Colonic mucosa (tissue), 4 donors: ENCODE measurements at regions not wholly inside any gene's neighbourhood (a gene's known extent, or its start where the extent isn't known, plus 50 kb on each side); places are given as distances from the start of the nearest gene placed in this dataset.

Experiments
- DNase-seq: peaks from one replicate; pipeline ENCODE4 v3.0.0-alpha.2; 2020
- H3K27ac ChIP-seq: fragments of 200-600 bp; one replicate; pipeline ENCODE4 v1.8.0; 2021
- H3K27me3 ChIP-seq: fragments of 200-600 bp; one replicate; pipeline ENCODE4 v1.8.0; 2021
- H3K36me3 ChIP-seq: fragments of 200-600 bp; one replicate; pipeline ENCODE4 v1.8.0; 2021
- H3K4me1 ChIP-seq: fragments of 200-600 bp; one replicate; pipeline ENCODE4 v1.8.0; 2021; ENCODE audit warnings: mild to moderate bottlenecking
- H3K4me3 ChIP-seq: fragments of 200-600 bp; one replicate; pipeline ENCODE4 v1.8.0; 2021
- H3K9ac ChIP-seq, 2 donors: one replicate each; pipeline ENCODE4 v1.7.0; 2013; ENCODE audit warnings: control low read depth in 2 of 2, low read depth in 2 of 2, low read length in 2 of 2
- H3K9me3 ChIP-seq: fragments of 200-600 bp; one replicate; pipeline ENCODE4 v1.8.0; 2021
- intact Hi-C: fragments of 100-400 bp; cut with DNase I; formaldehyde crosslinking; loops from one replicate; pipeline ENCODE4 v1.14.1; 2022
- TF ChIP-seq, protein P1 (sequence below): fragments of 200-600 bp; IDR thresholded peaks from one replicate; pipeline ENCODE4 v1.8.0; 2022; ENCODE audit warnings: antibody characterized with exemption, mild to moderate bottlenecking
- donor health status: healthy.
- donor health status: DM: no; HTN: no; CAD: no.
- donor health status: DM: no; HTN: no; CAD: no.

- no peak for DNase-seq
- H3K9me3 ChIP-seq = no peaks in the 10 kb centered on the region
- no peaks in the 10 kb centered on the region for H3K4me1 ChIP-seq
- TF ChIP-seq, protein P1, sequence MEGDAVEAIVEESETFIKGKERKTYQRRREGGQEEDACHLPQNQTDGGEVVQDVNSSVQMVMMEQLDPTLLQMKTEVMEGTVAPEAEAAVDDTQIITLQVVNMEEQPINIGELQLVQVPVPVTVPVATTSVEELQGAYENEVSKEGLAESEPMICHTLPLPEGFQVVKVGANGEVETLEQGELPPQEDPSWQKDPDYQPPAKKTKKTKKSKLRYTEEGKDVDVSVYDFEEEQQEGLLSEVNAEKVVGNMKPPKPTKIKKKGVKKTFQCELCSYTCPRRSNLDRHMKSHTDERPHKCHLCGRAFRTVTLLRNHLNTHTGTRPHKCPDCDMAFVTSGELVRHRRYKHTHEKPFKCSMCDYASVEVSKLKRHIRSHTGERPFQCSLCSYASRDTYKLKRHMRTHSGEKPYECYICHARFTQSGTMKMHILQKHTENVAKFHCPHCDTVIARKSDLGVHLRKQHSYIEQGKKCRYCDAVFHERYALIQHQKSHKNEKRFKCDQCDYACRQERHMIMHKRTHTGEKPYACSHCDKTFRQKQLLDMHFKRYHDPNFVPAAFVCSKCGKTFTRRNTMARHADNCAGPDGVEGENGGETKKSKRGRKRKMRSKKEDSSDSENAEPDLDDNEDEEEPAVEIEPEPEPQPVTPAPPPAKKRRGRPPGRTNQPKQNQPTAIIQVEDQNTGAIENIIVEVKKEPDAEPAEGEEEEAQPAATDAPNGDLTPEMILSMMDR = no peak
- no peaks in the 10 kb centered on the region for H3K27me3 ChIP-seq
- H3K27ac ChIP-seq = no peak overlapping the region
- no peak overlapping the region for H3K4me3 ChIP-seq
- intact Hi-C loops = no loop called here
- H3K9ac ChIP-seq = no peak overlapping the region
- H3K36me3 ChIP-seq = no peaks in the 10 kb centered on the region
Observed at GRCh38 chr10:8193546-8193945, 139.1 kb downstream of the GATA3 start.

DNA sequence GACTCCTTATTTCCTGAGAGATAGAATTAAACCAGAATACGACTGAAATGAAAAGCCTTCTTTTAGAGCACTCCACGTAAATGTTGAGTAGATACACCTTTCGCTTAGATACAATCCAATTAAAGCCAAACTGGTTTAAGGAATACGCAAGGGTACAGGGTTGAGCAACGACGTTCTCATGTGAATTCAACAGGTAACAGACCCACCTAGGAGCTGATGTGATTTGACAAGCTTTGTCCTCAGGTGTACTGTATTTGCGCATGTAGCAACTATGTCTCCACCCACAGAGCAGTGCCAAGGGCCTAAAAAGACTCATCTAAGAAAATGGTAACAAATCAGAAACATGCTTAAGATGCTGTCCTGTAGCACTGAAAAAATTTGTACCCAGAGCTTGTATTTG is 139.6 kb downstream of the GATA3 start:
- intact Hi-C loops = no loop called here
- H3K9me3 ChIP-seq = no peaks in the 10 kb centered on the region
- H3K36me3 ChIP-seq = no peaks in the 10 kb centered on the region
- no peak for DNase-seq
- no peak overlapping the region for H3K9ac ChIP-seq
- H3K27me3 ChIP-seq = no peaks in the 10 kb centered on the region
- H3K4me3 ChIP-seq = no peak overlapping the region
- H3K4me1 ChIP-seq = no peaks in the 10 kb centered on the region
- TF ChIP-seq, protein P1 = no peak
- H3K27ac ChIP-seq = no peak overlapping the region

- intact Hi-C loops = no loop called here
Observed at GRCh38 chr10:8206882-8207281, 152.4 kb downstream of the GATA3 start.

GRCh38 chr10:8211631-8212030 is 157.1 kb downstream of the GATA3 start:
- Histone ChIP-seq H3K36me3 (no peaks in the 10 kb centered on the region), H3K4me1 (no peaks in the 10 kb centered on the region), H3K27ac (no peak overlapping the region), H3K9ac (no peak overlapping the region), H3K9me3 (no peaks in the 10 kb centered on the region), H3K27me3 (no peaks in the 10 kb centered on the region), H3K4me3 (no peak overlapping the region)
- TF ChIP-seq, protein P1 = no peak
- intact Hi-C loops = no loop called here
- DNase-seq = no peak

More at GRCh38 chr10:8206882-8207281, 152.4 kb downstream of the GATA3 start:
- TF ChIP-seq, protein P1 = no peak
- H3K4me3 ChIP-seq = no peak overlapping the region
- no peak for DNase-seq
- no peak overlapping the region for H3K27ac ChIP-seq
- no peak overlapping the region for H3K9ac ChIP-seq
- no peaks in the 10 kb centered on the region for H3K4me1 ChIP-seq
- H3K9me3 ChIP-seq = no peaks in the 10 kb centered on the region
- H3K36me3 ChIP-seq = no peaks in the 10 kb centered on the region
- no peaks in the 10 kb centered on the region for H3K27me3 ChIP-seq

- no peak overlapping the region for H3K4me3 ChIP-seq
- no peak overlapping the region for H3K9ac ChIP-seq
- no peaks in the 10 kb centered on the region for H3K9me3 ChIP-seq
- no peaks in the 10 kb centered on the region for H3K27me3 ChIP-seq
- TF ChIP-seq, protein P1 = no peak
- H3K4me1 ChIP-seq = no peaks in the 10 kb centered on the region
- intact Hi-C loops = no loop called here
- H3K36me3 ChIP-seq = no peaks in the 10 kb centered on the region
- DNase-seq = no peak
- no peak overlapping the region for H3K27ac ChIP-seq
Observed at GRCh38 chr10:8213735-8214134, 159.2 kb downstream of the GATA3 start.

DNA sequence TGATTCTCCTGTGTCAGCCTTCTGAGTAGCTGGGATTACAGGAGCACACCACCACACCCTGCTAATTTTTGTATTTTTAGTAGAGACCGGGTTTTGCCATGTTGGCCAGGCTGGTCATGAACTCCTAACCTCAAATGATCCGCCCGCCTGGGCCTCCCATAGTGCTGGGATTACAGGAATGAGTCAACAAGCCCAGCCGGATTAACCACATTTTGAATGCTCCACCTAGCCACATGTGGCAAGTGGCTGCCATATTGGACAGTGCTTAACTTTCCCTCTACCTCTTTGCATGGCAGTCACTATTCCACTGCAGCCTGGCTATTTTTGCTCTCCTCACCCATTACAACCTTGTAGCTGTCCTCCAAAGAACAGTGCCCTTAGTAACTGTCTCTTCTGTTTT is 160.1 kb downstream of the GATA3 start:
- no peaks in the 10 kb centered on the region for H3K4me1 ChIP-seq
- H3K4me3 ChIP-seq = no peak overlapping the region
- H3K9me3 ChIP-seq = no peaks in the 10 kb centered on the region
- intact Hi-C loops = no loop called here
- H3K36me3 ChIP-seq = no peaks in the 10 kb centered on the region
- H3K9ac ChIP-seq = no peak overlapping the region
- no peak overlapping the region for H3K27ac ChIP-seq
- no peak for DNase-seq
- TF ChIP-seq, protein P1 = no peak
- no peaks in the 10 kb centered on the region for H3K27me3 ChIP-seq
